ENCODE measurements at regions not wholly inside any gene's neighbourhood (a gene's known extent, or its start where the extent isn't known, plus 50 kb on each side); places are given as distances from the start of the nearest gene placed in this dataset.

DNA sequence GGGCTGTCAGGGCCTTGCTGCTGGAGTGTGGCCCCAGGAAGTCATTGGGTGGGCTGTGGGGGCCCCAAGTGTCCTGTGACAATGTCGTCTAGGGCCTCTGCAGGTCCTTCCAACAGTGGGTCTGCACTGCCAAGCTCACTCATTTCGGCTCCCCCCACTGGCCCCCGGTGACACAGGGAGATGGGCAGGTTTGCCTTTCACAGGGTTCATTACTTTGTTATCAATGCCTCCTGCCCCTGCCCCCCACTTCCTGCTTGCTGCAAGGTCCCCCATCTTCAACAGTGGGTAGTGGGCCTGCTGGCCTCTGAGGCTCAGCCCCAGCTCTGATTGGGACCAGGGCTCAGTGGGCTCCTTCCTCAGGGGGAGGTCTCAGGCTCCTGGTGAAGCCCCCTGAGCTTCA lies 149.8 kb downstream of the URI1 start:
- TF ChIP-seq, protein P1, sequence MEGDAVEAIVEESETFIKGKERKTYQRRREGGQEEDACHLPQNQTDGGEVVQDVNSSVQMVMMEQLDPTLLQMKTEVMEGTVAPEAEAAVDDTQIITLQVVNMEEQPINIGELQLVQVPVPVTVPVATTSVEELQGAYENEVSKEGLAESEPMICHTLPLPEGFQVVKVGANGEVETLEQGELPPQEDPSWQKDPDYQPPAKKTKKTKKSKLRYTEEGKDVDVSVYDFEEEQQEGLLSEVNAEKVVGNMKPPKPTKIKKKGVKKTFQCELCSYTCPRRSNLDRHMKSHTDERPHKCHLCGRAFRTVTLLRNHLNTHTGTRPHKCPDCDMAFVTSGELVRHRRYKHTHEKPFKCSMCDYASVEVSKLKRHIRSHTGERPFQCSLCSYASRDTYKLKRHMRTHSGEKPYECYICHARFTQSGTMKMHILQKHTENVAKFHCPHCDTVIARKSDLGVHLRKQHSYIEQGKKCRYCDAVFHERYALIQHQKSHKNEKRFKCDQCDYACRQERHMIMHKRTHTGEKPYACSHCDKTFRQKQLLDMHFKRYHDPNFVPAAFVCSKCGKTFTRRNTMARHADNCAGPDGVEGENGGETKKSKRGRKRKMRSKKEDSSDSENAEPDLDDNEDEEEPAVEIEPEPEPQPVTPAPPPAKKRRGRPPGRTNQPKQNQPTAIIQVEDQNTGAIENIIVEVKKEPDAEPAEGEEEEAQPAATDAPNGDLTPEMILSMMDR (conservative IDR thresholded peaks at IDR 0.05; ENCODE audit: low read depth, low read length) = no peak
- TF ChIP-seq RAD21 (IDR thresholded peaks at IDR 0.05; ENCODE audit: low read length) = no peak
- TF ChIP-seq CEBPB (IDR thresholded peaks at IDR 0.05; ENCODE audit: low read depth, low read length) = no peak
- TF ChIP-seq RFX5 (IDR thresholded peaks at IDR 0.05; ENCODE audit: low read depth, low read length) = no peak
- no peak for TF ChIP-seq POLR2A (IDR thresholded peaks at IDR 0.05; ENCODE audit: low read depth, low read length)
- no peak for TF ChIP-seq BHLHE40 (IDR thresholded peaks at IDR 0.05; ENCODE audit: low read depth, low read length)
- TF ChIP-seq CHD1 (IDR thresholded peaks at IDR 0.05; ENCODE audit: low read depth, low read length) = no peak

Data from IMR-90 (cell line).